ENCODE measurements at regions not wholly inside any gene's neighbourhood (a gene's known extent, or its start where the extent isn't known, plus 50 kb on each side); places are given as distances from the start of the nearest gene placed in this dataset.
"Not testable (repeated sequence)": the region's sequence is repeated elsewhere in the genome, so short reads cannot be mapped to it uniquely, and the experiment has no call there.

GRCh38 chr2:63716146-63716545 lies 125.5 kb upstream of the UGP2 start:
- Histone ChIP-seq H3K9me3 (no peaks in the 10 kb centered on the region), H3K27ac (no peak overlapping the region), H3K4me1 (peaks cover 0 to 10% (median 0%) of the 10 kb centered on the region in 3 donors), H3K4me3 (no peak overlapping the region), H3K27me3 (no peaks in the 10 kb centered on the region), H3K36me3 (no peaks in the 10 kb centered on the region)
- DNase-seq = no peak
- TF ChIP-seq POLR2A (IDR thresholded peaks at IDR 0.05) (no peak), CTCF (IDR thresholded peaks at IDR 0.05) (no peak)
- intact Hi-C loops (cut with DNase I) = no loop called here
- 66 to 77% methylated on average over 2 of the region's 2 CpGs for WGBS, 2 donors

GRCh38 chr2:63719052-63719451 lies 122.6 kb upstream of the UGP2 start:
- Histone ChIP-seq H3K4me3 (no peak overlapping the region), H3K27me3 (no peaks in the 10 kb centered on the region), H3K36me3 (no peaks in the 10 kb centered on the region), H3K4me1 (no peaks in the 10 kb centered on the region), H3K27ac (no peak overlapping the region), H3K9me3 (no peaks in the 10 kb centered on the region)
- DNase-seq = no peak
- 75 to 85% methylated on average over 1 of the region's 1 CpG for WGBS, 2 donors
- TF ChIP-seq CTCF (IDR thresholded peaks at IDR 0.05) = no peak
- no peak for TF ChIP-seq POLR2A (IDR thresholded peaks at IDR 0.05)
- intact Hi-C loops (cut with DNase I) = no loop called here

- Histone ChIP-seq H3K4me1 (no peaks in the 10 kb centered on the region), H3K27ac (no peak overlapping the region), H3K36me3 (no peaks in the 10 kb centered on the region), H3K27me3 (no peaks in the 10 kb centered on the region), H3K4me3 (no peak overlapping the region), H3K9me3 (no peaks in the 10 kb centered on the region)
- 48 to 79% methylated on average over 1 of the region's 1 CpG for WGBS, 2 donors
- no peak for DNase-seq
- intact Hi-C loops (cut with DNase I) = no loop called here
- TF ChIP-seq CTCF (IDR thresholded peaks at IDR 0.05) = no peak
- no peak for TF ChIP-seq POLR2A (IDR thresholded peaks at IDR 0.05)
These were observed 120.6 kb upstream of the UGP2 start for GRCh38 chr2:63721082-63721424.

- H3K9me3 ChIP-seq; H3K27ac ChIP-seq; intact Hi-C loops (cut with DNase I); H3K36me3 ChIP-seq; H3K27me3 ChIP-seq; DNase-seq; H3K4me3 ChIP-seq; H3K4me1 ChIP-seq: not testable (repeated sequence)
- no CpG with 5 or more reads among the region's 37 CpGs for WGBS, 2 donors
These were observed 119.4 kb upstream of the UGP2 start for GRCh38 chr2:63722284-63722683.

GRCh38 chr2:63723709-63724108 lies 118.0 kb upstream of the UGP2 start:
- no peaks in the 10 kb centered on the region for H3K9me3 ChIP-seq
- no peak for DNase-seq
- TF ChIP-seq POLR2A (IDR thresholded peaks at IDR 0.05) (no peak), CTCF (IDR thresholded peaks at IDR 0.05) (no peak)
- intact Hi-C loops (cut with DNase I) = no loop called here
- no peaks in the 10 kb centered on the region for H3K27me3 ChIP-seq
- H3K36me3 ChIP-seq = no peaks in the 10 kb centered on the region
- H3K27ac ChIP-seq = no peak overlapping the region
- 69 to 74% methylated on average over 1 of the region's 1 CpG for WGBS, 2 donors
- no peaks in the 10 kb centered on the region for H3K4me1 ChIP-seq
- H3K4me3 ChIP-seq = no peak overlapping the region

- H3K36me3 ChIP-seq; H3K27ac ChIP-seq; H3K4me3 ChIP-seq; DNase-seq; intact Hi-C loops (cut with DNase I); H3K27me3 ChIP-seq; H3K9me3 ChIP-seq; H3K4me1 ChIP-seq: not testable (repeated sequence)
- 100% methylated on average over 1 of the region's 1 CpG for WGBS, 2 donors
These were observed 116.5 kb upstream of the UGP2 start for GRCh38 chr2:63725212-63725611.

Data from esophagus squamous epithelium (tissue), 5 donors.